ENCODE measurements at regions not wholly inside any gene's neighbourhood (a gene's known extent, or its start where the extent isn't known, plus 50 kb on each side); places are given as distances from the start of the nearest gene placed in this dataset.
"Not testable (repeated sequence)": the region's sequence is repeated elsewhere in the genome, so short reads cannot be mapped to it uniquely, and the experiment has no call there.

DNA sequence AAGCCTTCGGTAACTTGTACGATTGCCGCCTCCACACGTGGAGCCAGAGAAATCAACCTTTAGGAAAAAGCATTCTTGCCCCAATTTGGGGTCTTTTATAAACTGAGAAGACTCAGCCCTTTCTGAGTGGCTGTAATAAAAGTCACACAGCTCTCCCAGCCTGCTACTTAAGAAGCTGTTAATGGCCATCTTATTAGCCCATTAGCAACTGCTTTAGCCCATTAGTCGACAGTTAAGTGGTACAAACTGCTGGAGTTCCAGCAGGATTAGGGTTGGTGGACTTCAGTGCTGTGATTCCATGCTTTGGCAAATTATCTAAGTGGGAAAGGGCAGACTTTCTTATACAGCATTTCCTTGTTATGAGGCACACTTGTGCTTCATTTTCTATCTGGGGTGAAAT lies 461.3 kb downstream of the RPS6KC1 start:
- Histone ChIP-seq H3K4me1 (ENCODE audit: insufficient read depth, low read length) (no peaks in the 10 kb centered on the region), H3K79me2 (ENCODE audit: insufficient read depth, low read length) (no peaks in the 10 kb centered on the region), H3K9me3 (ENCODE audit: insufficient read depth, low read depth, low read length) (no peaks in the 10 kb centered on the region), H3K4me3 (ENCODE audit: insufficient read depth, low read depth, low read length) (no peak overlapping the region), H4K20me1 (ENCODE audit: insufficient read depth, low read length) (no peaks in the 10 kb centered on the region), H3K27me3 (ENCODE audit: insufficient read depth, low read length) (no peaks in the 10 kb centered on the region), H3K9ac (ENCODE audit: low read length) (no peak overlapping the region), H3K36me3 (ENCODE audit: insufficient read depth, low read length) (no peaks in the 10 kb centered on the region), H3K27ac (ENCODE audit: low read depth, low read length) (no peak overlapping the region), H2AFZ (ENCODE audit: low read depth, low read length) (no peak overlapping the region), H3K4me2 (ENCODE audit: low read length) (no peak overlapping the region)
- peaks cover 11% of the 10 kb centered on the region for H3K27me3 Mint-ChIP-seq (ENCODE audit: low read depth, unreplicated experiment)
- no peaks in the 10 kb centered on the region for H3K9me3 Mint-ChIP-seq (ENCODE audit: unreplicated experiment)
- no peak for DNase-seq (ENCODE audit: low read depth)
- H3K27ac Mint-ChIP-seq (ENCODE audit: unreplicated experiment) = no peak overlapping the region
- no peak for TF ChIP-seq EZH2 (IDR thresholded peaks at IDR 0.05; ENCODE audit: insufficient read depth, low read length)
- TF ChIP-seq CTCF (IDR thresholded peaks at IDR 0.05; ENCODE audit: insufficient read depth, low read depth, low read length) = no peak
- H3K4me1 Mint-ChIP-seq (ENCODE audit: low read depth, unreplicated experiment) = no peaks in the 10 kb centered on the region
- no peak overlapping the region for H3K4me3 Mint-ChIP-seq (ENCODE audit: unreplicated experiment)
- H3K36me3 Mint-ChIP-seq (ENCODE audit: low read depth, unreplicated experiment) = no peaks in the 10 kb centered on the region
- FAIRE-seq = no peak

- H3K27me3 ChIP-seq (ENCODE audit: insufficient read depth, low read length) = no peaks in the 10 kb centered on the region
- no peak for FAIRE-seq
Observed at GRCh38 chr1:213513006-213513405, 462.0 kb downstream of the RPS6KC1 start.

GRCh38 chr1:213514408-213515179 lies 463.6 kb downstream of the RPS6KC1 start:
- peaks cover 11% of the 10 kb centered on the region for H3K27me3 Mint-ChIP-seq (ENCODE audit: low read depth, unreplicated experiment)
- H3K36me3 ChIP-seq (ENCODE audit: insufficient read depth, low read length); H3K4me1 ChIP-seq (ENCODE audit: insufficient read depth, low read length); H3K27ac Mint-ChIP-seq (ENCODE audit: unreplicated experiment); H4K20me1 ChIP-seq (ENCODE audit: insufficient read depth, low read length); H3K27ac ChIP-seq (ENCODE audit: low read depth, low read length); H3K79me2 ChIP-seq (ENCODE audit: insufficient read depth, low read length); H3K9ac ChIP-seq (ENCODE audit: low read length); H3K4me1 Mint-ChIP-seq (ENCODE audit: low read depth, unreplicated experiment); H3K4me3 Mint-ChIP-seq (ENCODE audit: unreplicated experiment); H3K4me2 ChIP-seq (ENCODE audit: low read length); H3K9me3 Mint-ChIP-seq (ENCODE audit: unreplicated experiment); FAIRE-seq; H3K27me3 ChIP-seq (ENCODE audit: insufficient read depth, low read length); H3K4me3 ChIP-seq (ENCODE audit: insufficient read depth, low read depth, low read length); H3K36me3 Mint-ChIP-seq (ENCODE audit: low read depth, unreplicated experiment); H2AFZ ChIP-seq (ENCODE audit: low read depth, low read length); DNase-seq (ENCODE audit: low read depth); H3K9me3 ChIP-seq (ENCODE audit: insufficient read depth, low read depth, low read length): not testable (repeated sequence)

More at GRCh38 chr1:213513006-213513405, 462.0 kb downstream of the RPS6KC1 start:
- Mint-ChIP-seq H3K27me3 (ENCODE audit: low read depth, unreplicated experiment) (peaks cover 11% of the 10 kb centered on the region), H3K4me3 (ENCODE audit: unreplicated experiment) (no peak overlapping the region), H3K36me3 (ENCODE audit: low read depth, unreplicated experiment) (no peaks in the 10 kb centered on the region), H3K9me3 (ENCODE audit: unreplicated experiment) (no peaks in the 10 kb centered on the region), H3K27ac (ENCODE audit: unreplicated experiment) (no peak overlapping the region), H3K4me1 (ENCODE audit: low read depth, unreplicated experiment) (no peaks in the 10 kb centered on the region)
- no peak overlapping the region for H3K27ac ChIP-seq (ENCODE audit: low read depth, low read length)
- no peaks in the 10 kb centered on the region for H4K20me1 ChIP-seq (ENCODE audit: insufficient read depth, low read length)
- no peaks in the 10 kb centered on the region for H3K9me3 ChIP-seq (ENCODE audit: insufficient read depth, low read depth, low read length)
- no peak overlapping the region for H3K9ac ChIP-seq (ENCODE audit: low read length)
- no peak overlapping the region for H2AFZ ChIP-seq (ENCODE audit: low read depth, low read length)
- TF ChIP-seq EZH2 (IDR thresholded peaks at IDR 0.05; ENCODE audit: insufficient read depth, low read length) (no peak), CTCF (IDR thresholded peaks at IDR 0.05; ENCODE audit: insufficient read depth, low read depth, low read length) (no peak)
- H3K36me3 ChIP-seq (ENCODE audit: insufficient read depth, low read length) = no peaks in the 10 kb centered on the region
- H3K4me3 ChIP-seq (ENCODE audit: insufficient read depth, low read depth, low read length) = no peak overlapping the region
- no peak overlapping the region for H3K4me2 ChIP-seq (ENCODE audit: low read length)
- no peaks in the 10 kb centered on the region for H3K4me1 ChIP-seq (ENCODE audit: insufficient read depth, low read length)
- no peaks in the 10 kb centered on the region for H3K79me2 ChIP-seq (ENCODE audit: insufficient read depth, low read length)
- DNase-seq (ENCODE audit: low read depth) = no peak
